Globus pallidus (tissue), 1 donor: ENCODE measurements at regions not wholly inside any gene's neighbourhood (a gene's known extent, or its start where the extent isn't known, plus 50 kb on each side); places are given as distances from the start of the nearest gene placed in this dataset.

Experiments
- DNase-seq: peaks from one replicate; pipeline ENCODE4 v3.0.0-alpha.2; 2015; ENCODE audit warnings: low spot score

- no peak for DNase-seq
Observed at GRCh38 chr17:72301887-72302286, 181.1 kb downstream of the SOX9 start.

DNA sequence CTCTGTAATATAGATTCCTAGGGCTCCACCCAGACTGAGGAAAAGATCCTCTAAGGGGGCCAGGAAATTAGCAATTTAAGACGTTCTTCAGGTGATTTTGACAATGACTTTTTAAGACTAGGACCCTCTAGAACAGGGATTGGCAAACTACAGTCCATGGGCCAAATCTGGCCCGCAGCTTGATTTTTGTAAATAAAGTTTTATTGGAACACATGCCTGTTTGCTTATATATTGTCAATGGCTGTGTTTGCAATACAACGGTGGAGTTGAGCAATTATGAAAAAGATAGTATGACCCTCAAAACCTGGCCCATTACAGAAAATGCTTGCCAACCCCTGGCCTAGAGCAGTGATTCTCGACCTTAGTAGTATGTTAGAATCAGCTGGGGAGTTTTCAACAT, 181.9 kb downstream of the SOX9 start:
- DNase-seq = no peak

DNA sequence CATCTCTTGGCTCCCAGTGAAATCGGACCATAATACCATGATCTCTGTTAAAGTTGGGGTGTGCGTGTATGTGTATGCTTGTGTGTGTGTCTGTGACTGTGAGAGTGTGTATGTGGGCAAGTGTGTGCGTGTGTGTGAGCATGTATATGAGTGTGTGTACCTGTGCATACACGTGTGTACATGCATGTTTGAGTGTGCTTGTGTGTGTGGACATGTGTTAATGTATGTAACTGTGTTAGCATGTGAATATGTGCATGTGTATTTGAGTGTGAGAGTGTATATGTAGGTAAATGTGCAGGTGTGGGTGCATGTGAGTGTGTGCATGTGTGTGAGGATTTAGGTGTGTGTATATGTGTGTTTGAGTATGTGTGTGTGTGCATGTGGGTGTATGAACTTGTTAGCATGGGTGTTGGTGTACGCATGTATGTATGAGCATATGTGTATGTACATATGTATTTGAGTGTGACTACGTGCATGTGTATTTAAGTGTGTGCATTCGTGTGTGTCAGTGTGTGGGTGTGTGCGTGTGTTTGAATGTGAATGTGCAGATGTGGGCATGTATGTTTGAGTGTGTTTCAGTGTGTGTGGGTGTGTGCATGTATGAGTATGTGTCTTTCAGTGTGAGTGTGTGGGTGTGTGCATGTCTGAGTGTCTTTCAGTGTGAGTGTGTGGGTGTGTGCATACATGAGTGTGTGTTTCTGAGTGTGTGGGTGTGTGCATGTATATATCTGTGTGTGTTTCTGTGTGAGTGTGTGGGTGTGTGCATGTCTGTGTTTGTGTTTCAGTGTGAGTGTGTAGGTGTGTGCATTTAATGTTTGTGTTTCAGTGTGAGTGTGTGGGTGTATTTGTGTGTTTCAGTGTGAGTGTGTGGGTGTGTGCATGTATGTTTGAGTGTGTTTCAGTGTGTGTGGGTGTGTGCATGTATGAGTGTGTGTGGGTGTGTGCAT, 183.2 kb downstream of the SOX9 start:
- DNase-seq = no peak

- no peak for DNase-seq
Observed at GRCh38 chr17:72304859-72305258, 184.0 kb downstream of the SOX9 start.

DNA sequence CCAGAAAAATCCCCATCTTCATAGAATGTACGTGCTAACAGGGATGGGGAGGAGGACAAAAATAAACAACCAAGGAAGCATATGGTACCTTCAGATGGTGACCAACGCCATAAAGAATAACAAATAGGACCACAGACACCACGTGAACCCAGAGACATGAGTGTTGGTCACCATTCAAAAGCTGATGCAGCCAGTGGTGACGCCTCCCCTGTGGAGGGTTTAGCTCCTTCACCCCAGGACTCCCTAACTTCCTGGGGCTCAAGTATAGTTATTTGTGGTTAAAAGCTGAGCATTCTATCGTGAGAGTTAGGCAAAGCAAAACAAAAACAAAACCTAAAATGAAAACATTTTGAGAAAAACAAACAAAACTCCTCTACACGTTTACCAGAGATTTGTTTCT, 184.7 kb downstream of the SOX9 start:
- DNase-seq = no peak

- no peak for DNase-seq
Observed at GRCh38 chr17:72306037-72306436, 185.2 kb downstream of the SOX9 start.

GRCh38 chr17:72307836-72308235, 187.0 kb downstream of the SOX9 start:
- DNase-seq = no peak

DNA sequence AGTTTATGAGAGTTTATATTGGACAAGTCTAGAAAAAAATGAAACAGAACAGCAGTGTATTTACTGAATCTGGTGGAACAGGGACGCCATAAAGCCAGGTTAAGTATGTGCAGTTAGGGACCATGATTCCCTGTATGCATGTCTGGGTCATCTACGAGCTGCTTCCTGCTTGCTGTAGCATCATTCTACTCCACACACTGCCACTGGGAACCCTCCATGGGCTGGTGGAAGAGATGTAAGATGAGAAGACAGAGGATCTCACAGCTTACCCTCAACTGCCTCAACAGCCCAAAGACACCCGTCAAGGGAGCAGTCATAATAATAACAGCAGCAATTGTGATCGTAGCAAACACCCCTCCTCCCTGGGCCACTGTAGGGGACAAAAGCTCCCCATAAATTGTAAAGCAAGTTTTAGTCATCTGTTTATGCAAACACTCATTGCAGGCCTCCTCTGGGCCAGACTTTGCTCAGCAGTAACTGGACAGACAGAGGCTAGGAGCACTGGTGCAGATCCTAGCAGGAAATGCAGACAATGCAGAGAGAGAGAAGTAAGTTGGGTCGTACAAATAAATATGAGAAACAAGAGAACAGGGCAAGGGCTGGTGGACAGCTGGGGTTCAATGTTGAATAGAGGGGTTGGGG, 188.0 kb downstream of the SOX9 start:
- no peak for DNase-seq

- DNase-seq = no peak
Observed at GRCh38 chr17:72311004-72311403, 190.2 kb downstream of the SOX9 start.

DNA sequence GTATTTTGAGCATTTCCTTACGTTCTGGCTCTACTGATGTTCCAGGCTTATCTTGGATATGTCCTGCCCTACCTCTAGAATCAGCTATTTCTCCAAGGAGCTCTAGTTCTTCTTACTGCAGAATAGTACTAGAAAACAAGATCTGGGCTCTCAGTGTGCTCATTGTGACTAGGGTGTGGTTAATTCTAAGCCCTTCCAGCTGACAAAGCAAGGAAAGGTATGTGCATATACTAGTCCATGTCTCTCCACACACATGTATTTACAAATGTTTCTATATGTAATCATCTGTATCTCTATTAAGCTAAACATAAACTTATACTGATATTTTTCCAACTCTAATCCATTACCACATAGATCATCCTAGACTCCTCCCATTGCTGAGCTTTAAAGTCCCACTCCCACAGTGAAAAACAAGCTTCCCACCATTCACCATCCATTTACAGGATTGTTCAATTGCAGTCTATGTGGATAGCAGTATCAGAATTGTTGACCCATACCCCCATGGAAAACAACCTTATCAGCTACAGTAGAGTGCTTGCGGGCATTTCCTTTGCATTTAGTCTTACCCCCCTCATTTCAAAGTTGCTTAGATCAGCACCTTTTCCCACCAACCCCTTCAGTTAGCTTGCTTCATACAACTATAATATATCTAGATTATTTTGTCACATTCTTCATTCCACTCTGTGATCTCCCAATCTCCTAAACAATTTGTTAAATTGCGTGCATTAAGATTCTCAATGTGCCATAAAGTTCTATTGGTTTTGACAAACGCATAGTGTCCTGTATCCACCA, 194.5 kb downstream of the SOX9 start:
- DNase-seq = no peak

DNA sequence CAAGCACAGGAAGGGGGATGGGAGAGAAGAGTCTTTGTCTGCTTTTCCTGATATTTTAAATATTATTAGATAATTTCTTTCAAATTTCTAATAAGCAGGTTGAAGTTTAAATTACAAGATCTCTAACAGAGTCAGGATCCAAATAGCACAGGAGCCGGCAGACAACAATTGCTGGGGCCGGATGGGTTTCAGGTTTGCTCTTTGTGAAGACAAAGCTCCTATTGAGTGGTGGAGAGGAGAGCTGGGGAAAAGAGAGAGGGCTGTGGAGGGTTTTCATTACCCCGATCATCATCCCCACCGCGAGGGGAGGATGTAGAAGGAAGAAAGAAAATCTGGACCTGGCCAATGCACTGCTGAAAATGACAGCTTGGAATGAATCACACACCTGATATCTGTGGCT, 197.3 kb downstream of the SOX9 start:
- no peak for DNase-seq

GRCh38 chr17:72321896-72322295, 201.1 kb downstream of the SOX9 start:
- DNase-seq = no peak

- DNase-seq = no peak
Observed at GRCh38 chr17:72332367-72332766, 211.5 kb downstream of the SOX9 start.

GRCh38 chr17:72333570-72333969, 212.8 kb downstream of the SOX9 start:
- no peak for DNase-seq

DNA sequence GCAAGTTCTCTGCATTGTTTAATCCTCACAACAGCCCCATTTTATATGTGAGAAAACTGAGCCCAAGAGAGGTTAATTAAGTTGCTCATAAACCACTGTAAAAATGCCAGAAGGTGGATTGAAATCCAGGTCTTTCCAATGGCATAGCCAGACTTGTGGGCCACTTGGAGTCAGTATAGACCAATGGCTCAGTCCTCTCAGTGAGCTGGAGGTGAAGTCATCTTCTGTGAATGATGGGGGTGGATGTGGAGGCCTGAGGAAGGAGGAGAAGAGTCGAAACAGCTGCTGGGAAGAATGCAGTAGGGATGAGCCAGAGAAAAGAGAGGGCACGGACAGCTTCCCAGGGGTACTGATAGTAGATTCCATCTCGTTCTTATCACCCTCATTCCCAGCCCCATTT, 213.4 kb downstream of the SOX9 start:
- no peak for DNase-seq

- DNase-seq = peak; percentile 59
Observed at GRCh38 chr17:72336026-72336803, 215.4 kb downstream of the SOX9 start.

- DNase-seq = no peak
Observed at GRCh38 chr17:72336804-72337070, 215.9 kb downstream of the SOX9 start.

DNA sequence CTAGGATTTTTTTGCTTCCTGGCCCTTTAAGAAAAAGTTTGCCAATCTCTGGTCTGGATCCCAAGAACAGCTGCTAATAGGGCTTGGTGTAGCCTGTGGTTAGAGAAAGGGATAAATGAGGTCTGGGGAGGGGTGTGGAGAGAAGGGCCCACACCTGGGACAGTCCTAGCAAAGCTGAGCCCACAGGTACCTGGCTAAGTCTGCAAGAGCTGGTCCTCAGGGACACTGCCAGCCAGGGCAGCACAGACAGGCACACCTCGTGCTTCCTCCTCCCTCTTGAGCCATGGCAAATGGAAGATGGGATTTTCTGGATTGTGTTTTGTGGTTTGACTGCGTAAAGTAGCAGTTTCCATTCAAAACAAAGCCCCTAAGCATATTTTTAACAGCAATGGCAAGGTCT, 217.5 kb downstream of the SOX9 start:
- no peak for DNase-seq

GRCh38 chr17:72338847-72339790, 218.3 kb downstream of the SOX9 start:
- DNase-seq = no peak

DNA sequence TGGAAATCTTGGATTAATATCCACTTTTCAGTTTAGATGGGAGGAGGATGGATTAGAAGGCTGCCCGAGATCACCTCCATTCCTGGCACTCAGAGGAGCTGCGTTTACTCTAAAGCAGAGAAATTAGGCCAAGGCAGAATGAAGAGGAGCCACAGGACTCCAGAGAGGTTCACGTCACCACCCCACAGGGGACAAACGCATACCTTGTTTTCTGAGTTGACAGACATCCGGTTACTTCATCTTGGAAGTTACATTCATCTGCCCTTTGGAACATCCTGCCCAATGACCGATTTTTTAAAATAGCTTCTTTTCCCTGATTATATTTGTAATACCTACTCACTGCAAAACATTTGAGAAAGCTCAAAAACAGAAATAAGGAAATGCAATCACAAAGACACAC, 220.0 kb downstream of the SOX9 start:
- no peak for DNase-seq

DNA sequence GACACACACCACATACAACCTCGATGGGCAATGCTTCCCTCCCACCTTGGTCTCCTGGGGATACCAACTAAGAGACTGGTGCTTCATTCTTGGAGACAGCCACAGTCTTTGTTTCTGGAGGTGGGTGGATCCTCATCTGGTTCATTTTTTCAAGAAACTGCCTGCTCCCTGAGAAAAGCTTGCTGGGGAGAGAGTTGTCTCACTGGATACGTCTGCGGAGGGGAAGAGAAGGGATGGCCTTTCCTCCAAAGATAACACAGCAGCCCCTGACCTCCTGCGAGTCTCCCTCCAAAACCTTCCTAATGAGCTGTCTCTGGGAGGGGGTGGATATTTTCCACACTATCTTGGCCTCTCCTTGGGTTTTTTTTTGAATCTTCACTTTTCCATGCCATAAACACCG, 221.2 kb downstream of the SOX9 start:
- DNase-seq = no peak
